H9 (cell line): ENCODE measurements at regions not wholly inside any gene's neighbourhood (a gene's known extent, or its start where the extent isn't known, plus 50 kb on each side); places are given as distances from the start of the nearest gene placed in this dataset.

Experiments
- DNase-seq: peaks from one replicate; pipeline ENCODE4 v3.0.0-alpha.2; 2017
- H2AFZ ChIP-seq: one replicate; pipeline ENCODE4 v1.6.1; 2013; ENCODE audit warnings: mild to moderate bottlenecking, low read length, control low read depth, moderate library complexity
- H2AK5ac ChIP-seq: 2 replicates; pipeline ENCODE4 v1.6.1; 2013; ENCODE audit warnings: low read length, control low read depth, mixed read lengths; ENCODE audit not compliant: insufficient read length
- H2BK120ac ChIP-seq: one replicate; pipeline ENCODE4 v1.6.1; 2013; ENCODE audit warnings: low read depth, mild to moderate bottlenecking, low read length, control low read depth, inconsistent platforms; ENCODE audit not compliant: poor library complexity, severe bottlenecking
- H2BK12ac ChIP-seq: 2 replicates; pipeline ENCODE4 v1.6.1; 2013; ENCODE audit warnings: low read length, control low read depth, mixed read lengths, low read depth; ENCODE audit not compliant: insufficient read length
- H2BK15ac ChIP-seq: 2 replicates; pipeline ENCODE4 v1.6.1; 2013; ENCODE audit warnings: low read depth, low read length, control low read depth
- H2BK20ac ChIP-seq: one replicate; pipeline ENCODE4 v1.6.1; 2013; ENCODE audit warnings: low read depth, mild to moderate bottlenecking, low read length, control low read depth, inconsistent platforms; ENCODE audit not compliant: poor library complexity, severe bottlenecking
- H2BK5ac ChIP-seq: 2 replicates; pipeline ENCODE4 v1.6.1; 2013; ENCODE audit warnings: low read length, control low read depth, mixed read lengths; ENCODE audit not compliant: insufficient read length
- H3K14ac ChIP-seq: 2 replicates; pipeline ENCODE4 v1.6.1; 2013; ENCODE audit warnings: low read length, control low read depth; ENCODE audit not compliant: insufficient read depth
- H3K18ac ChIP-seq: 2 replicates; pipeline ENCODE4 v1.6.1; 2013; ENCODE audit warnings: low read depth, mild to moderate bottlenecking, mixed read lengths, low read length, control low read depth; ENCODE audit not compliant: insufficient read length
- H3K23ac ChIP-seq: 2 replicates; pipeline ENCODE4 v1.6.1; 2013; ENCODE audit warnings: low read length, control low read depth, mixed read lengths, low read depth; ENCODE audit not compliant: insufficient read length
- H3K23me2 ChIP-seq: 2 replicates; pipeline ENCODE4 v1.6.1; 2013; ENCODE audit warnings: low read depth, mild to moderate bottlenecking, mixed read lengths, low read length, control low read depth; ENCODE audit not compliant: insufficient read length, poor library complexity, severe bottlenecking
- H3K27ac ChIP-seq: 2 replicates; pipeline ENCODE4 v1.5.1; 2013; ENCODE audit warnings: low read length, control low read depth, mixed read lengths, low read depth; ENCODE audit not compliant: insufficient read length
- H3K27me3 ChIP-seq: 2 replicates; pipeline ENCODE4 v1.6.1; 2013; ENCODE audit warnings: low read length, control low read depth, inconsistent platforms; ENCODE audit not compliant: insufficient read depth
- H3K4ac ChIP-seq: 2 replicates; pipeline ENCODE4 v1.6.1; 2013; ENCODE audit warnings: low read depth, mild to moderate bottlenecking, control low read depth, inconsistent platforms, low read length, moderate library complexity
- H3K4me1 ChIP-seq: 2 replicates; pipeline ENCODE4 v1.6.1; 2013; ENCODE audit warnings: low read length, control low read depth, inconsistent platforms; ENCODE audit not compliant: insufficient read depth
- H3K4me2 ChIP-seq: 2 replicates; pipeline ENCODE4 v1.6.1; 2013; ENCODE audit warnings: low read length, control low read depth, mixed read lengths; ENCODE audit not compliant: insufficient read length, insufficient read depth
- H3K56ac ChIP-seq: 2 replicates; pipeline ENCODE4 v1.6.1; 2013; ENCODE audit warnings: low read depth, mild to moderate bottlenecking, mixed read lengths, low read length, control low read depth; ENCODE audit not compliant: insufficient read length
- H3K79me1 ChIP-seq: 2 replicates; pipeline ENCODE4 v1.6.1; 2013; ENCODE audit warnings: low read depth, mild to moderate bottlenecking, moderate library complexity, low read length, control low read depth, inconsistent platforms; ENCODE audit not compliant: insufficient read depth, poor library complexity, severe bottlenecking
- H3K79me2 ChIP-seq: 2 replicates; pipeline ENCODE4 v1.6.1; 2013; ENCODE audit warnings: low read length, control low read depth, inconsistent platforms; ENCODE audit not compliant: insufficient read depth
- H3K9ac ChIP-seq: 2 replicates; pipeline ENCODE4 v1.6.1; 2013; ENCODE audit warnings: low read length, control low read depth, mixed read lengths; ENCODE audit not compliant: insufficient read length; ENCODE audit errors: extremely low read depth
- H3K9me3 ChIP-seq: one replicate; pipeline ENCODE4 v1.6.1; 2013; ENCODE audit warnings: low read depth, low read length, inconsistent platforms; ENCODE audit not compliant: control insufficient read depth
- H3T11ph ChIP-seq: one replicate; pipeline ENCODE4 v1.6.1; 2013; ENCODE audit warnings: mild to moderate bottlenecking, low read length, control low read depth, inconsistent platforms
- H4K20me1 ChIP-seq: one replicate; pipeline ENCODE4 v1.6.1; 2013; ENCODE audit not compliant: control insufficient read depth, insufficient read length, insufficient read depth
- H4K5ac ChIP-seq: 2 replicates; pipeline ENCODE4 v1.6.1; 2013; ENCODE audit warnings: low read depth, mild to moderate bottlenecking, mixed read lengths, low read length, control low read depth; ENCODE audit not compliant: insufficient read length
- H4K8ac ChIP-seq: replicated peaks from 2 replicates; pipeline ENCODE4 v1.6.1; 2013; ENCODE audit warnings: low read length, control low read depth, mixed read lengths, low read depth; ENCODE audit not compliant: insufficient read length
- H4K91ac ChIP-seq: 2 replicates; pipeline ENCODE4 v1.6.1; 2013; ENCODE audit warnings: low read depth, mild to moderate bottlenecking, moderate library complexity, mixed read lengths, low read length, control low read depth; ENCODE audit not compliant: insufficient read length
- H3K27ac Mint-ChIP-seq, 3 experiments: 2 replicates in 2 of 3; 3 replicates in 1 of 3; pipeline ENCODE4 v1.8.0; 2020 to 2021; ENCODE audit warnings: mixed read lengths in 3 of 3, mild to moderate bottlenecking in 1 of 3, moderate library complexity in 1 of 3
- H3K27me3 Mint-ChIP-seq: 2 replicates; pipeline ENCODE4 v1.8.0; 2021; ENCODE audit warnings: low read depth, mild to moderate bottlenecking, moderate library complexity, mixed read lengths
- H3K36me3 Mint-ChIP-seq, 3 experiments: 2 replicates in 2 of 3; 3 replicates in 1 of 3; pipeline ENCODE4 v1.8.0; 2020 to 2021; ENCODE audit warnings: low read depth in 3 of 3, mixed read lengths in 3 of 3; ENCODE audit not compliant: insufficient read depth in 1 of 3
- H3K4me1 Mint-ChIP-seq, 2 experiments: 2 replicates each; pipeline ENCODE4 v1.8.0; 2020; ENCODE audit warnings: mixed read lengths in 2 of 2
- H3K4me3 Mint-ChIP-seq, 2 experiments: 2 replicates in 1 of 2; 3 replicates in 1 of 2; pipeline ENCODE4 v1.8.0; 2020 to 2021; ENCODE audit warnings: mild to moderate bottlenecking in 2 of 2, mixed read lengths in 2 of 2, moderate library complexity in 1 of 2
- H3K9me3 Mint-ChIP-seq, 2 experiments: 2 replicates in 1 of 2; 3 replicates in 1 of 2; pipeline ENCODE4 v1.8.0; 2020; ENCODE audit warnings: mild to moderate bottlenecking in 2 of 2, mixed read lengths in 2 of 2, moderate library complexity in 1 of 2
- CTCF ChIP-seq: fragments of 200-600 bp; sonication (generic); conservative IDR thresholded peaks from 3 replicates; pipeline ENCODE4 v1.8.0; 2021; ENCODE audit warnings: antibody characterized with exemption, mild to moderate bottlenecking
- WGBS: extraction: QIAGEN DNeasy Blood & Tissue Kit; methylation state at CpG from one replicate; pipeline ENCODE4 v1.1.7; 2013; ENCODE audit warnings: missing lambda C conversion rate, low lambda C conversion rate, mixed read lengths; ENCODE audit not compliant: insufficient read length; ENCODE audit errors: extremely low coverage; 5-methylcytosine and 5-hydroxymethylcytosine counted together

GRCh38 chr2:120985997-120986651, 250.5 kb downstream of the GLI2 start:
- H3K23ac ChIP-seq, result no peak overlapping the region
- no peak overlapping the region for H2AK5ac ChIP-seq
- H3K27ac ChIP-seq, result no peak overlapping the region
- no peaks in the 10 kb centered on the region for H4K20me1 ChIP-seq
- no peak overlapping the region for H4K8ac ChIP-seq
- no peak overlapping the region for H2BK12ac ChIP-seq
- no peaks in the 10 kb centered on the region for H3K9me3 ChIP-seq
- H2BK15ac ChIP-seq, result no peak overlapping the region
- no CpG with 5 or more reads among the region's 27 CpGs for WGBS
- H3K27me3 ChIP-seq, result no peaks in the 10 kb centered on the region
- H3K23me2 ChIP-seq, result no peaks in the 10 kb centered on the region
- H3K56ac ChIP-seq, result no peak overlapping the region
- H2AFZ ChIP-seq, result no peak overlapping the region
- H3K79me2 ChIP-seq, result no peaks in the 10 kb centered on the region
- H3K14ac ChIP-seq, result no peak overlapping the region; the same call in 1 of the 2 replicates
- Mint-ChIP-seq H3K36me3 (peaks cover 39 to 80% (median 70%) of the 10 kb centered on the region in 3 experiments), H3K27me3 (no peaks in the 10 kb centered on the region; the same call in 1 of the 2 replicates), H3K27ac (peak overlapping the region in 1 of 3 experiments; percentile 35; a peak in 1 of 7 replicates), H3K4me3 (no peak overlapping the region), H3K9me3 (no peaks in the 10 kb centered on the region), H3K4me1 (peaks cover 13 to 15% of the 10 kb centered on the region in 2 experiments)
- DNase-seq, result no peak
- no peak overlapping the region for H2BK20ac ChIP-seq
- no peak overlapping the region for H2BK5ac ChIP-seq
- no peak overlapping the region for H3K18ac ChIP-seq
- no peak overlapping the region for H3K9ac ChIP-seq
- H3K79me1 ChIP-seq, result no peaks in the 10 kb centered on the region
- no peak overlapping the region for H3T11ph ChIP-seq
- H2BK120ac ChIP-seq, result no peak overlapping the region
- no peak overlapping the region for H3K4me2 ChIP-seq
- no peak overlapping the region for H4K5ac ChIP-seq
- H3K4me1 ChIP-seq, result no peaks in the 10 kb centered on the region
- no peak overlapping the region for H4K91ac ChIP-seq
- TF ChIP-seq CTCF, result no peak
- H3K4ac ChIP-seq, result no peak overlapping the region
